ENCODE measurements at regions not wholly inside any gene's neighbourhood (a gene's known extent, or its start where the extent isn't known, plus 50 kb on each side); places are given as distances from the start of the nearest gene placed in this dataset.
"Not testable (repeated sequence)": the region's sequence is repeated elsewhere in the genome, so short reads cannot be mapped to it uniquely, and the experiment has no call there.

DNA sequence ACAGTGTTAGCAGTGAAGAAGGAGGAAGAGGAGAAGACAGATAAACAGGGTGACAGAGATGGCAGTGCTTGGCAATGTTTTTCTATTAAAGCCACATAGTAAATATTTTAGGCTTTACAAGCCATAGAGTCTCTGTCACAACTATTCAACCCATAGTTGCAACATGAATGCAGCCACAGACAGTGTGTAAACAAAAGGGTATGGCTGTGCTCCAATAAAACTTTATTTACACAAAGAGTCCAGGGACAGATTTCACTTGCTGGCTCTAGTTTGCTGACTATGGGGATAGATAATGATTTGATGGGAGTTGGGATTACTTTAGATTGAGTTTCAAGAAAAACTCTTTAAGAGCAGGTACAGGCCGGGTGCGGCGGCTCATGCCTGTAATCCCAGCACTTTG lies 224.8 kb upstream of the SEMA6A start:
- no peak for DNase-seq

DNA sequence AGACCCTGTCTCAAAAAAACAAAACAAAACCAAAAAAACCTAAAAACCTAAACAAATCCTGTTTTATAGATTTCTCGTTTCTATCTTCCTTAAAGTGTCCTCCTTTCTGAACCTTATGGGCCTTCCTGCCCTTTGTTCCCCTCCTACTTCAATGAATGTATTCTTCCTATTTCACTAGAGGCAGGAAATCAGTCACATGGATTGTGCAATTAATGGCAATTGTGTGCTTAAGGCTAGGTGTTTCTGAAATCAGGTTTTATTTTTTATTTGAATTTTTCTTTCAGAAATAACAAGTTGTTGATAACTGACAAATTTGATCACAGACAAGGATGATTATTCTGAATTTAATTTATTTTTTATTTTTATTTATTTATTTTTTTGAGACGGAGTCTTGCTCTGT lies 220.6 kb upstream of the SEMA6A start:
- no peak for DNase-seq

- DNase-seq = no peak
Observed at GRCh38 chr5:116789522-116789921, 214.9 kb upstream of the SEMA6A start.

DNA sequence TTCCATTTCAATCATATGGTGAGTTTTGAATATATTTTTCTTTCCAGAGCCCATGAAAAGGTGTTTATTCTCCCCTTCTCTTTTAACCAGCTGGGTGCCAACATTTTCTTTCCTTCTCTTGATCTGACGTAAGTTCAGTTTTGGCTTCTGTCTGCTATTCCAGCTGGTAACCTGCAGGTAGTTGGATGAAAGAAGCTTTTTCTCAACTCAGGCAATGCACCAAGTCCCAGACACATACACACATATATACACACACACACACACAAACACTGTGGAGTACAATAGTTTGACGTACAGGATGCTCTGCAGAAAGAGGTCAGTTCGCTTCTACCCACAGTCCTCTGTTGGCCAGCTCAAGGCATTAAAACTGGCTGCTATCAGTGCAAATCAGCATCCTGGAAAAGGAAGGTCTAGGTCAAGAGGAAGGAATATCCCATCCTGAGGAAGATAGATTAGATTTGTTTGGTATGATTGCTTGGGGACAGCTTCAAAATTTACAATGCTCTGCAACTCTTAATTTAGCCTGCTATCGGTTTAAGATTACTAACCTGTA lies 214.3 kb upstream of the SEMA6A start:
- DNase-seq = no peak

DNA sequence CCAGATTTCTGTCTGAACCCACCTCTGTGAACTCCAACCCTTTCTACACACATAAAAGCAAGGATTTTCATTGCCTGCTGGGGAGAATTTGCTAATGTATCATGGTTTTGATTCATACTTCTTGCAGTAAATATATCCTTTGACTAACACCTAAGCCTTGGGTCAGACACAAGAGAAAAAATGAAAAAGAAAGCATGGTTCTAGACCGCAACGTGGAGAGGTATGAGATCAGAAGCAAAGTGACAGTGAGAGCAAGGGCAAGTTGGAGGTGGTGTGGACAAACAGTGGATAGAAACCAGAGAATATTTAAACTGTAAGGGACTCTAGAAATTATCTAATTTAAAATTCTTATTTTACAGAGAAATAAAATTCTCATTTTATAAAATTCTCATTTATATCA lies 212.9 kb upstream of the SEMA6A start:
- no peak for DNase-seq

- DNase-seq = no peak
Observed at GRCh38 chr5:116785106-116785505, 210.5 kb upstream of the SEMA6A start.

- no peak for DNase-seq
Observed at GRCh38 chr5:116779846-116780245, 205.2 kb upstream of the SEMA6A start.

GRCh38 chr5:116778651-116779280 lies 204.1 kb upstream of the SEMA6A start:
- DNase-seq = no peak

DNA sequence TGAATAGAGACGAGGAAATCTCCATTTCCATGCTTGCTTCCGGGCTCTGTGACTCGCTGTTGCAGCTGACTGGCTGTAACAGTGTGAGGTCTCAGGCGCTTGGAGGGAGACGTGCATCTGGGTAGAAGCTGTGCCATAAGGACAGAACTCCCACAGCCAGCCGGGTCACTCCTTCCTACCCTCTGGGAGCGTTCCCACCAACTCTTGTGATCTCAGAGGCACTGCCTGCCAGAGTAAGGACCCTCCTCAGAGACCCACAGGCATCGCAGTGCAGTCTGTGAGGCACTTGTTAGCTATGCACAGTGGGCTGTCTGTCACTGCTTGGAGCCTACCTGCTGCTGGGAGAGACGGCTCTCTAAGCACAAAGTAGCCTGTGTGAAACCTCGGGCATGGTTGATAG lies 203.4 kb upstream of the SEMA6A start:
- no peak for DNase-seq

DNA sequence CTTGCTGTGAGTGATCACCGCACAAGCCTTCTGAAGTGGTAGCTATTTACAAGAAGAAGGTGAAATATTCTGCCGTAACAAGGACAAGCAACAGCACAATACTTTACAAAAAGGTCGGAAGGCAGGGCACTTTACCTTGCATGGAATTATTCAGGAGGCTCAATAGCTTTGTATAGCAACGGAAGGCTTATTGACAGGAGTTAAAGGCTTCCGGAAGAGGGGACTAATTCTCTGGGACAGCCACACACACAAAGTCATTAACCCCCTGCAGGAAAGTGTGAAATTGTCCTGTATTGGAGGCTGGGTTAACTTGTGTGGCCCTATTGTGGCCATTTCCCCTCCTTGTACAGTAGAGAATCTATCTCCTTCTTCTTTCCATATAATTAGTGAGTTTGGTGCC lies 199.3 kb upstream of the SEMA6A start:
- no peak for DNase-seq

GRCh38 chr5:116772806-116773205 lies 198.2 kb upstream of the SEMA6A start:
- no peak for DNase-seq

DNA sequence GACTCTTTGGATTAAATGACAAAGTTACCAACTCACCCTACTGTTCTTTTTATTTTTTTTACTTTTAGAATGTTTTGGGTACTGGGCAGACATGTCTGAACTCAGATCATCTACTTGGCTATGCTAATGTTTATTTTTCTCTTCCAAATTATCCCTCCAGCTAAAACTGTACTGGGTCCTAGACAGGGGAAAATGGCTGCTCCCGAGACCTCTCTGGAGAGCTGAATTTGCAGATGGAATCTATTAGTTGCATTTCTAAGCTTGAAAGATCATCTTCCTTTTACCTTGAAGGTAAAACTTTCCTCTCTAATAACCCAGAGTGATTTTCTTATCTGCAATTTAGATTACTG lies 197.5 kb upstream of the SEMA6A start:
- DNase-seq = no peak

DNA sequence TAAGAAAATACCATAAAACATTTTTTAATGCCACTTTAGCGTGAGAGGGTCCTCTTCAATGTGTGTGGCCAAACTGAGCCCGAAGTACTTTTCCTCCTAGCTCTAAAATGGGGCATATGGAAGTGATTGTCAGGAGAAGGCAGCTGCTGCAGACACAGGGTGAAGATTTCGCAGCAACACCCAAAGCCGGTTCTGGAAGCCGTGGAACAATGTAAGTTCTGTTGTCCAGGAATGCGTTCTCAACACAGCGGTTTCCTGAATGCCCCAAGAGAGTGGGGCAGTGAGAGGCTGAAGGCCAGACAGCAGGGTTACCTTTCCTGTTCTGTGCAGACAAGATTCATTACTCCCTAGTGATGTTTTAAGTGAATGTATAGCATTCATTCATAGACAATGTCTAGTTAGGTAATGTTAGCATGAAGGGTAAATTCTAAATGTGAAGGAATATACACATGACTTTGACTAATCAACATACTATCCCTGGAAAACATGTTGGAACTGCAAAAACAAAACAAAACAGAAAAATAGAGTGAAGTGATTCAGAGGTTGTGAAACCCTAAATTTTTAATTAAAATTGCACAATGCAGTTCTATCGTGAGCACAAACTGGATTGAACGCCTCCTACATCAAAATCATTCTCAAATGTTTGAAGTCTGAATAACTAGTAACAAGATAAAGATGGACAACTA lies 197.0 kb upstream of the SEMA6A start:
- DNase-seq = no peak

DNA sequence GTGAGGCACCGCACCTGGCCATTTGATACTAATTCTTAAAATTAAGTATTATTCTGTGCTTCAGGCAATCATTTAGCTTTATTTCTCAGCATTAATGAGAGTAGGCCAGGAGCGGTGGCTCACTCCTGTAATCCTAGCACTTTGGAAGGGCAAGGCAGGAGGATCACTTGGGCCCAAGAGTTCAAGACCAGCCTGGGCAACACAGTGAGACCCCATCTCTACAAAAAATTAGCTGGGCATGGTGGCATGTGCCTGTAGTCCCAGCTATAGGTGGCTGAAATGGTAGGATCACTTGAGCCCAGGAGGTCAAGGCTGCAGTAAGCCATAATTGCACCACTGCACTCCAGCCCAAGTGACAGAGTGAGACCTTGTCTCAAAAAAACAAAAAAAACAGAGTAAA lies 195.3 kb upstream of the SEMA6A start:
- not testable (repeated sequence) for DNase-seq

DNA sequence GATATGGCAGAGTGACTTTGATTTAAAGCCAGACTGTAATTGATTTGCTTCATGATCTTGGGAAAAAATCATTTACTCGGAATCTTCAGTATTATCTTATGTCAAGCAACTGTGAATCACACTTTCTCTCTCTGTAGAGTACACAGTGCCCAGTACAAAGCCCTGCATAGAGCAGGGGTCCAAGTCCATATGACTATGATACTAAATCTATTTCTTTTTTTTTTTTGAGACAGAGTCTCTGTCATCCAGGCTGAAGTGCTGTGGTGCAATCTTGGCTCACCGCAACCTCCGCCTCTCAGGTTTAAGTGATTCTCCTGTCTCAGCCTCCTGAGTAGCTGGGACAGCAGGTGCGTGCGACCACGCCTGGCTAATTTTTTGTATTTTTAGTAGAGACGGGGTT lies 194.8 kb upstream of the SEMA6A start:
- DNase-seq = no peak

DNA sequence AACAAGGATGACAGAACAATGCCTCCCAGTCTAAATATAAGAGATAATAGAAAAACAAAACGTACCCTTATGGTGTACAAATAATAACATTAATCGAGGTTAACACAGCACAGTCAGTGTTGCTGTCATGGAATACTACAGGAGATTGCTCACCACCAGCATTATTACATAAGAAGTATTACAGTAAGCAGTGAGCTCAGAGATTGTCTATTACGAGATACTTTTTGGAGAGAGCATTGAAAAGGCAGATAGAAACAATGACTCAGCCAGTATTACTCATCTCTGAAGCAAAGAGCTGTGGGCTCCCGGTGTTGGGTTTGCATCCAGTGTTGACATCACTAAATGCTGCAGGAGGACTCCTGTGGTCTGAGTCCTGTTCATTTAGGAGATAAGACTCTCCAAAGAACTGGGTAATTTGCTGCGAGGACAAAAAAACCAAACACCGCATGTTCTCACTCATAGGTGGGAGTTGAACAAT lies 191.9 kb upstream of the SEMA6A start:
- no peak for DNase-seq

DNA sequence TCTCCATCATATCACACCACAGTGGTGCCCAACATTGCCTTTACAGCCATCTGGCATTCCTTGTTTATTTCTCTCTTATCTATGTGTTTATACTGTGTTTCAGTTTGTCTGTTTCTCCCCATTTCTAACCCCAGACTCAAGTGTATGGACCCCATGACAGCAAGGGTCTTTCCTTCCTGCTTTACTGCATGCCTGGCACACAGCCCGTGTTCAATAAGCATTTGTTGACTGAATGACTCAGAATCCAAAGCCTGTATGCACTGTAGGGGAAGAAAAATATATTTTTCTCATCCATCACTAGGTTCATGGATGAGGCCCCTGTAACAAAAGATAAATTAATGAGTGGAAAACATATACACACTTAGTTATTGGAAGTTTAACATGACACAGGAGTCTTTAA lies 190.8 kb upstream of the SEMA6A start:
- DNase-seq = no peak

- DNase-seq = no peak
Observed at GRCh38 chr5:116764941-116765340, 190.3 kb upstream of the SEMA6A start.

- no peak for DNase-seq
Observed at GRCh38 chr5:116763987-116764866, 189.6 kb upstream of the SEMA6A start.

- no peak for DNase-seq
Observed at GRCh38 chr5:116759860-116760640, 185.4 kb upstream of the SEMA6A start.

DNA sequence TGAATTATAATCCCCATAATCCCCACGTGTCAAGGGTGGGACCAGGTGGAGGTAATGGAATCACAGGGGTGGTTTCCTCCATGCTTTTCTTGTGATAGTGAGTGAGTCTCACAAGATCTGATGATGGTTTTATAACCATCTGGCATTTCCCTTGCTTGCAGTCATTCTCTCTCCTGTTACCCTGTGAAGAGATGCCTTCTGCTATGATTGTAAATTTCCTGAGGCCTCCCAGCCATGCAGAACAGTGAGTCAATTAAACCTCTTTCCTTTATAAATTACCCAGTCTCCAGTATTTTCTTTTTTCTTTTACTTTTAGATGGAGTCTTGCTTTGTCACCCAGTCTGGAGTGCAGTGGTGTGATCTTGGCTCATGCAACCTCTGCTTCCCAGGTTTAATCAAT lies 182.7 kb upstream of the SEMA6A start:
- DNase-seq = no peak

DNA sequence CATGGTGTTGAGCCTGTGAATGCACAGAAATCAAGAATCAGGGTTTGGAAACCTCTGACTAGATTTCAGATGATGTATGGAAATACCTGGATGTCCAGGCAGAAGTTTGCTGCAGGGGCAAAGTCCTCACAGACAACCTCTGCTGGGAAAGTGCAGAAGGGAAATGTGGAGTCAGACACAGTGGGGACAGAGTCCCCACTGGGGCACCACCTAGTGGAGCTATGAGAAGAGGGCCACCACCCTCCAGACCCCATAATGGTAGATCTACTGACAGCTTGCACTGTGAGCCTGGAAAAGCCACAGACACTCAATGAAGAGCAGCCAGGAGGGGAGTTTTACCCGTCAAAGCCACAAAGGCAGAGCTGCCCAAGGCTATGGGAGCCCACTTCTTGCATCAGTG lies 181.9 kb upstream of the SEMA6A start:
- DNase-seq = no peak

- no peak for DNase-seq
Observed at GRCh38 chr5:116754556-116754955, 179.9 kb upstream of the SEMA6A start.

Measured in stimulated activated CD4-positive, alpha-beta T cell treated with anti-CD3 and anti-CD28 coated beads, Interleukin-4, amount 100 ng/mL, for 4 hours (primary cell).